ENCODE measurements at regions not wholly inside any gene's neighbourhood (a gene's known extent, or its start where the extent isn't known, plus 50 kb on each side); places are given as distances from the start of the nearest gene placed in this dataset.
A peak's percentile ranks its signal among the peaks of the same experiment; 100 is the strongest.

- DNase-seq (ENCODE audit: low spot score) = no peak
Measured at GRCh38 chr1:218715961-218716669, 371.0 kb downstream of the TGFB2 start.

DNA sequence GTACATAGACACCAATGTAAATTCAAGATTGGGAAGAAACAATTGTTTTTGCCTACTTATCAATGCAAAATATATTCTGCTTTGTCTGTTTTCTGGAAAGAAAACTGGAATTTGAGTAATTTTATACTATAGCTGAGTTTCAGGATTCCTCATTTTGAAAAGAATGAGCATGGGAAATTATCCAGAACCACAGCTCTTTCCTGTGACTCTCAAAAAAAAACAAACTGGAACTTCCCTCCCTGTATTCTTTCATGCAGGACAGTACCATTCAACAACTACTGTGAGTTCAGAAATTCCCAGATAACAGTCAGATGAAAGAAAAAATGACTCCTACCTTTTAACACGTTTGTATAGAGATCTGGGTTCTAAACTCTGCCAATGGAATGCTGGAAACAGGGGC, 372.4 kb downstream of the TGFB2 start:
- no peak for DNase-seq (ENCODE audit: low spot score)

DNA sequence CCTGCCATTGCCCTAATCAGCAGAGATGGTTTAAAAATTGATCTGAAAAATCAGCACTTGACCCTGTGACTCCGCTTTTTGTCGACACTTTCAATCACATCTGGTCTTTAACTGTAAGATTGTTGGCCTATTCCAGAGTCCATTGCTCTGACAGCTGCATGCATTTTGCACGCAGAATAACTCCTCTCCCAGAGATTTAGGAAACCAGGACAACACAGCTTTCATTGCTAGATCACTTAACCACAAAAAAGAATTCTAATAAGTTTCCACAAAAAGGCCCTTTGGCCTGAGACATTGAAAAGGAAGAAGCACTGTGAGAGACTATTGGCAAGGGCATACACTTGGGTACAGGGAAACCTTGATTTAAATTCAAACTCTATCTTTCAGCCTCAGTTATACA, 373.1 kb downstream of the TGFB2 start:
- DNase-seq (ENCODE audit: low spot score) = peak; percentile 10

DNA sequence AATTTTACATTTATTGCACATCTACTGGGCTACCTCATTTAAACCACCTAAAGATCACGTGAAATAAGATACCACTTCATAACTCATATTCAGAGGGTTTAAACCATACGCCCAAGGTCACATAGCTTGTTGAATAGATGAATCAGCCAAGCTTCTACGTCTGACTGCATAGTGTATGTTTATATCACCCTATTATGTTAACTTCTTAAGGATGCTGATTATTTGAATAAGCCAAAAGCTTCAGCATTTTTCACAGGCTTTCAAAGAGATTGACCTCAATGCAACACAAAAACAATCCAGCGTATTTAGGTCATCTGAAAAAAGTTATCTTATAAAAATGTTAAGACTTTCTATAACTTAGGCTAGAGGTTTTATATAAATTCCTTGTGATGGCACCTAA, 373.8 kb downstream of the TGFB2 start:
- DNase-seq (ENCODE audit: low spot score) = no peak

- no peak for DNase-seq (ENCODE audit: low spot score)
Measured at GRCh38 chr1:218728898-218729565, 383.9 kb downstream of the TGFB2 start.

DNA sequence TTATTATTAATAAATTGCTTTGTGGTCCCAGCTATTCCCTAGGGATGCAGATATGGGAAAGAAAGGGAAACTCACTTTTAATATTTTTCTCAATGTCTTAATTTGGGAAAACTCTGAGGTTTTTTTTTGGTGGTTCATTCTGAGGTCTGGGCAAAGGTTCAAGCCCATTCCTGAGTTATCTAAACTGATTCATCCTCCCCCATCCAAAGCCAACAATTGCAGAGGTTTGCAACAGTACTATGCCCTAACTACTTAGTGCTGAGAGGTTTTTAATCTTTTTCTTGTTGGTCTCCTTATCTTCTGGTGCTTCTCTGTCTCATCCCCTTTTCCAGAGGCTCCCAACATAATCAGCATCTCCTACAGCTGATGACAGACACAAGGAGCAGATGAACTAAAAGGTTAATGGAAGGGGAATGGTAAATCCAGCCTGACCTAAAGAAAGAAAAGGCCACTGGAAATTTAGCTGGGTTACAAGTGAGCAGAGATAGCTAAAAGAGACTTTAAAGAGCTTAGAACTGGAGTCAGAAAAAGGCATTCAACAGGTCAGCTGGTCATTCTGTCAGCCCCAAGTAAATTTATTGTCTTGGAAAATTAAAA, 390.4 kb downstream of the TGFB2 start:
- DNase-seq (ENCODE audit: low spot score) = no peak

- no peak for DNase-seq (ENCODE audit: low spot score)
Measured at GRCh38 chr1:218739426-218739825, 394.3 kb downstream of the TGFB2 start.

DNA sequence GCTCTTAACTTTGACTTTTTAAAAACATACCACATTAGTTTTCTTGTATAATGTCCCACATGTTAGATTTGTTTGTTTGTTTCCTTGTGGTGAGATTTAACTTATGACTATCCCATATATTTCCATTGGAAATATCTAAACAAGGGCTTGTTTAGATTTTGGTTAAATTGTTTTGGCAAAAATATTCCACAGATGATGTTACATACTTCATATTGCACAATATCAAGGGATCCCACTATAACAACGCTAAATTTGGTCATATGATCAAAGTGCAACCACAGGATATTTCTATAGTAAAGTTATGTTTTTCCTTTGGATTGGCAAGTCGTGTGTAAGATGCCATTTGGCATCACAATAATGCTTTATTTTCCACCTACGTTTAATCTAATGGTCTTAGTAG, 396.7 kb downstream of the TGFB2 start:
- no peak for DNase-seq (ENCODE audit: low spot score)

DNA sequence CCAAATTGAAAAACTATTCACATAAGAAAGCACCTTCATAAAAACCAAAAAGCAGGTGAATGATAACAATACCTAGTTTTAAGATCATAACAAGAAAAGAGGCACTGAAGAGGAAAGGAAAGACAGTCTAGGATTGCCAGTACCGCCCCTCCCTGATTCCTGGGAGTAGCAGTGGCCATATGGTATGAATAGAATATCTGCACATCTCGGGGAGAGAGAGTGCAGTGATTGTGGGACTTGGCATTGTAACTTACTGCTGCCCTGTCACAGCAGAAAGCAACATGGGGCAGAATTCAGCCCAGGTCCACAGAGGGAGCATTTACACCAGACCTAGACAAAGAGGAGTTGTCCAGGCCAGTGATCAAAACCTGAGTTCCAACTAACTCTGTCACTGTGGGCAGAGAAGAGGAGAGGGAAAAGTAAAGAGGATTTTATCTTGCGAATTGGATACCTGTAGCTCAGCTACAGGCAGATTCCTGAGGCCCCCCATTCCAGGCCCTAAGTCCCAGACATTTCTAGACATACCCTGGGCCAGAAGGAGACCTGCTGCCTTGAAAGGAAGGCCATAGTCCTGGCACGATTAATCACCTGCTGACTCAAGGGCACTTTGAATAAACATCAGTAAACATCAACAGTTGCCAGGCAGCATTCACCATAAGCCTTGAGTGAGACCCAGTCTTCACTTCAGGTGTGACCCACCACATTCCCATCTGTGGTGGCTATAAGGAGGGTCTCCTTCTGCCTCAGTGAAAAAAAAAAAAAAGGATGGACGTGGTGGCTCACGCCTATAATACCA, 397.5 kb downstream of the TGFB2 start:
- no peak for DNase-seq (ENCODE audit: low spot score)

DNA sequence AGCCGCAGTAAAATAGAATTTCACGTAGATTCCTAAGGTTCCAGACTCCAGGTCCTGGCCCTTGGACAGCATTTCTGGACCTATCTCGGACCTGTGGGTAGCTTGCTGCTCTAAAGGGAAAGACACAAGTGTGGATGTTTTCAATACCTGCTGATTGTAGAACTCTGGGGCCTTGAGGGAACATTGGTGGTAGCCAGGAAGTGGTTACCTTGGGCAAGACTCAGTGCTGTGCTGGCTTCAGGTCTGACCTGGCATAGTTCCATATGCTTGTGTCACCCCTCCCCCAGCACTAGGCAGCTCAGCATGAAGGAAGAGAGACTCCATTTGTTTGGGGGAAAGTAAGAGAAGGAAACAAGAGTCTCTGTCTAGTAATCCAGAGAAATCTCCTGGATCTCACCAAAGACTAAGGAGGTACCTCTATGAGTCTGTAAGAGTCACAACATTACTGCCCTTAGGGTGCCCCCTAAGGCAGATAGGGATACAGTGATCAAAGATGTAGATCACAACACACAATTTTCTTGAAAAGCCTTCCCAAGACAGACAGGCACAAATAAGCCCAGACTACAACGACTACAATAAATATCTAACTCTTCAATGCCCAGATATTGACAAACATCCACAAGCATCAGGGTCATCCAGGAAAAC, 398.8 kb downstream of the TGFB2 start:
- DNase-seq (ENCODE audit: low spot score) = no peak

GRCh38 chr1:218748071-218748470, 402.9 kb downstream of the TGFB2 start:
- no peak for DNase-seq (ENCODE audit: low spot score)

- no peak for DNase-seq (ENCODE audit: low spot score)
Measured at GRCh38 chr1:218750216-218750970, 405.3 kb downstream of the TGFB2 start.

- DNase-seq (ENCODE audit: low spot score) = no peak
Measured at GRCh38 chr1:218751208-218751948, 406.2 kb downstream of the TGFB2 start.

- no peak for DNase-seq (ENCODE audit: low spot score)
Measured at GRCh38 chr1:218752126-218752525, 407.0 kb downstream of the TGFB2 start.

GRCh38 chr1:218754477-218754876, 409.3 kb downstream of the TGFB2 start:
- no peak for DNase-seq (ENCODE audit: low spot score)

DNA sequence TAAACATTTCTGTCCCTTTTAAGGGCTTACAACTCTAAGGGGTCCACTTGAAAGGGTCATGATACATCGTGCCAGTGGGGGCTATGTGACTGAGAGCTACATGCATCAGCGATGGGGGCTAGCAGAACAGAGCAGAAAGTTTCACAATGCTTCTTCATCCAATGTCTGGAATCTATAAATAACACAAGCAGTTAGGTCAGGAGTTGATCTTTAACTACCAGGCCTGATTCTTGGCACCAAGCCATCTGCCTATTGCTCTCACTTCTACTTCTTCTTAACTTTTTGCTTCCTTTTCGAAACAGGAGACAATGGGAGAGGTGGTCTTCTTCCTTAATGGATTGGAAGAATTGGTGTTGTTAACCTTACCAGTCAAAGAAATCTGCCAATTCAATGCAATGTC, 410.0 kb downstream of the TGFB2 start:
- DNase-seq (ENCODE audit: low spot score) = no peak

DNA sequence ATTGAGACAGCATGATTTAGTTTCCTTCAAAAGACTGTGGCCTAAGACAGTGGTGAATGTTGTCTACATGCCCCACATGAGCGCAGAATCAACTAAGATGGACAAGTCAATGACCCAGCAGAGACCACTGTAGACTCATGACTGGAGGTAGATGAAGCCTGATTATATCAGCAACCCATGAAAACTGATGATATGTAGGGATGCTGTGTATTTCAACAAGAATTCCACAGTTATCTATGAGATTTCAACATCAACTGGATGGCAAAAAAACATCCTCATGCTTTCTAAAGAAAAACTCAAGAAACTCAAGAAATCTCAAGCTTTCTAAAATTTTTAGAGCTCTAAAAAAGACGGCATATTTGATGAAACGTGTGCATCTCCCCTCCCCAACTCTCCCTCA, 413.9 kb upstream of the LYPLAL1 start:
- DNase-seq (ENCODE audit: low spot score) = no peak

DNA sequence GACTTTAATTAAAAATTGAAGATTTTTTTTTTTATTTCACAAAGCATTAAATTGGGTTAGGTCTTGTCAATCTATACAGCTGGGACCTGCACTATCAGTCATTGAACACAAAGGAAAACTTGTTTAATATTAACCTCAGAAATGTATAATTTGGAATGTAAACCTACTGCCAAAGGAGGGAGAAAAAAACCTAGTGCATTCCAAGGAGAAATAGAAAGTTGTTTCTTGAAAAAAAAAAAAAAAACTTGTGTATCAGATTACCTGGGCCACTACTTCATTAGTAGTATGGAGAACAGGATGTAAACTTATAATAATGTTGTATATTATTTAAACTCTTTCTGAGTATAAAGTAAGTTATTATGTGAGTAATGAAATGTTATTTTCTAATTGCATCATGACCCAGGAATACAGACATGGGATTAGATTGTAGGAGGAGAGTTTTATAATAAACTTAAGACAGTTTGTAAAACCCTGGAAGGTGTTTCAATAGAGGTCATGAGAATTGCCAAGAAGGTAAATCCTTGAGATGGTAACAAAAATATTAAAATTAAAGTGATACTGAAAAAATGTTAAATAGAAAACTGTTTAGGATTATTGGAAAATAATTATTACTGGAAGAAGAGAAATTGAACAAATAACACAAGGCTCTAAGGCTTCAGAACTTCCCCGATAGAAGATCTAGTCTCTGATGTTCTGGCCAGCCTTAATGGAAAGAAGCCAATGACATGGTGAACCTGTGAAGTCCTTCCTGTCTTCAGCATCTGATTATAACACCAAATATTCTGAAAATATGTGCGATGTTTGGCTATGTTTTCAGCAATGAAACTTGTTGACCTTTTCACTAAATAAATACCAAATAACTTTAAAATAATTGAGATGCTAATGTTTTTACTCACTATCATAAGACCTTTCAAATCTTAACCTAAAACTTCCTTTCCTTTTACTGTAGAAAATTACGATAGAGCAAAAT, 412.8 kb upstream of the LYPLAL1 start:
- no peak for DNase-seq (ENCODE audit: low spot score)

GRCh38 chr1:218763538-218763937, 410.1 kb upstream of the LYPLAL1 start:
- no peak for DNase-seq (ENCODE audit: low spot score)

DNA sequence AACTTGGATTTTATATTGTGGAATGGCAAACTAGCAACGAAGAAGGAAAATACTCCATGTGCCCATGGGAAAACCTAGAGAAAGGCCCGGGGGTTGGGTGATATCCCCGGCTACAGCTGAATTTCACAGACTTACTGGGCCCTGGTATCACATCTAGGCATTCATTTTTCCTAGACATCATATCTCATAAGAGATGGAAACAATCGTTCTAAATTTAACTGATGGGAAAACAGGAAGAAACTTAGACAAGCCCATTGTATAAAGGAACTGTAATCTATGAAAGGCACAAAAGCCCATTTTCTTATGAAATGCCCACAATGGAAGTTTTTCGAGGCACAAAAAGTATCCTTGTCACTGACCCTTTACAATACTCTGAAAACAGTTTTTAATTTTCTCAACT, 407.9 kb upstream of the LYPLAL1 start:
- no peak for DNase-seq (ENCODE audit: low spot score)
